H1 (cell line): ENCODE measurements at regions not wholly inside any gene's neighbourhood (a gene's known extent, or its start where the extent isn't known, plus 50 kb on each side); places are given as distances from the start of the nearest gene placed in this dataset.

Source experiments
- CEBPB ChIP-seq: IDR thresholded peaks from 2 replicates; pipeline ENCODE4 v1.6.1; 2012; ENCODE audit warnings: low read depth, low read length
- CHD7 ChIP-seq: fragments of 300-600 bp; sonication (generic); IDR thresholded peaks from 2 replicates; pipeline ENCODE4 v1.7.1; 2012; ENCODE audit warnings: low read length, moderate library complexity, mild to moderate bottlenecking, inconsistent platforms; ENCODE audit not compliant: insufficient replicate concordance
- CREB1 ChIP-seq: IDR thresholded peaks from 2 replicates; pipeline ENCODE4 v1.6.1; 2012; ENCODE audit warnings: inconsistent platforms
- CTCF ChIP-seq, 3 experiments: IDR thresholded peaks; 1 replicate in 2 of 3; 2 replicates in 1 of 3; pipeline versions ENCODE4 v1.5.1 to v1.6.1; 2011; ENCODE audit warnings: low read length in 3 of 3, mild to moderate bottlenecking in 3 of 3, inconsistent platforms in 2 of 3, low read depth in 1 of 3, moderate library complexity in 1 of 3; ENCODE audit not compliant: insufficient read depth in 1 of 3; ENCODE audit errors: control extremely low read depth in 1 of 3
- EZH2 ChIP-seq: fragments of 200-600 bp; sonication (generic); IDR thresholded peaks from 2 replicates; pipeline ENCODE4 v1.7.1; 2012; ENCODE audit warnings: low read depth, mild to moderate bottlenecking, moderate library complexity, low read length, inconsistent platforms; ENCODE audit not compliant: severe bottlenecking
- JUN ChIP-seq: IDR thresholded peaks from 2 replicates; pipeline ENCODE4 v1.6.1; 2011; ENCODE audit warnings: low read depth, mild to moderate bottlenecking, improper control_type of control experiment, low read length
- MAFK ChIP-seq: IDR thresholded peaks from 2 replicates; pipeline ENCODE4 v1.6.1; 2012; ENCODE audit warnings: low read depth, mild to moderate bottlenecking, improper control_type of control experiment, low read length
- POLR2A ChIP-seq, 2 experiments: IDR thresholded peaks; 1 replicate in 1 of 2; 2 replicates in 1 of 2; pipeline ENCODE4 v1.6.1; 2011; ENCODE audit warnings: low read depth in 2 of 2, low read length in 2 of 2, mild to moderate bottlenecking in 2 of 2; ENCODE audit errors: control extremely low read depth in 1 of 2
- POLR2AphosphoS5 ChIP-seq: IDR thresholded peaks from 2 replicates; pipeline ENCODE4 v1.6.1; 2011; ENCODE audit warnings: low read depth, low read length
- RAD21 ChIP-seq, 2 experiments: IDR thresholded peaks in 1 of 2; conservative IDR thresholded peaks in 1 of 2; 2 replicates each; pipeline ENCODE4 v1.6.1; 2011; ENCODE audit warnings: low read depth in 2 of 2, low read length in 2 of 2, improper control_type of control experiment in 1 of 2, inconsistent platforms in 1 of 2, mild to moderate bottlenecking in 1 of 2, moderate library complexity in 1 of 2
- RFX5 ChIP-seq: IDR thresholded peaks from 2 replicates; pipeline ENCODE4 v1.6.1; 2011; ENCODE audit warnings: low read depth, low read length, improper control_type of control experiment, borderline replicate concordance
- SP2 ChIP-seq: IDR thresholded peaks from 2 replicates; pipeline ENCODE4 v1.6.1; 2012; ENCODE audit warnings: mild to moderate bottlenecking, low read length, inconsistent platforms
- TEAD4 ChIP-seq: IDR thresholded peaks from 2 replicates; pipeline ENCODE4 v1.6.1; 2012; ENCODE audit warnings: low read depth, low read length, inconsistent platforms, mixed read lengths
- USF2 ChIP-seq: IDR thresholded peaks from 2 replicates; pipeline ENCODE4 v1.6.1; 2011; ENCODE audit warnings: low read length, improper control_type of control experiment

- TF ChIP-seq TEAD4 = no peak
- no peak for TF ChIP-seq MAFK
- TF ChIP-seq RFX5 = no peak
- no peak for TF ChIP-seq POLR2A (IDR thresholded peaks at IDR 0.05; ENCODE audit: control extremely low read depth in 1 of 2, low read depth in 2 of 2, low read length in 2 of 2)
- no peak for TF ChIP-seq RAD21 (IDR thresholded peaks at IDR 0.05 in 1 of 2, conservative IDR thresholded peaks at IDR 0.05 in 1 of 2; ENCODE audit: low read depth in 2 of 2, low read length in 2 of 2)
- no peak for TF ChIP-seq USF2
- no peak for TF ChIP-seq POLR2AphosphoS5
- TF ChIP-seq CHD7 = no peak
- no peak for TF ChIP-seq CREB1
- no peak for TF ChIP-seq CEBPB
- TF ChIP-seq SP2 = no peak
- no peak for TF ChIP-seq CTCF (IDR thresholded peaks at IDR 0.05; ENCODE audit: control extremely low read depth in 1 of 3, insufficient read depth in 1 of 3, low read depth in 1 of 3, low read length in 3 of 3)
- no peak for TF ChIP-seq EZH2
- TF ChIP-seq JUN = no peak
Observed at GRCh38 chr14:30020271-30020670, 92.6 kb upstream of the PRKD1 start.
